Daoy (cell line): ENCODE measurements at regions not wholly inside any gene's neighbourhood (a gene's known extent, or its start where the extent isn't known, plus 50 kb on each side); places are given as distances from the start of the nearest gene placed in this dataset.

Experiments used
- DNase-seq: peaks from one replicate; pipeline ENCODE4 v3.0.0-alpha.2; 2015; ENCODE audit warnings: low read depth

DNA sequence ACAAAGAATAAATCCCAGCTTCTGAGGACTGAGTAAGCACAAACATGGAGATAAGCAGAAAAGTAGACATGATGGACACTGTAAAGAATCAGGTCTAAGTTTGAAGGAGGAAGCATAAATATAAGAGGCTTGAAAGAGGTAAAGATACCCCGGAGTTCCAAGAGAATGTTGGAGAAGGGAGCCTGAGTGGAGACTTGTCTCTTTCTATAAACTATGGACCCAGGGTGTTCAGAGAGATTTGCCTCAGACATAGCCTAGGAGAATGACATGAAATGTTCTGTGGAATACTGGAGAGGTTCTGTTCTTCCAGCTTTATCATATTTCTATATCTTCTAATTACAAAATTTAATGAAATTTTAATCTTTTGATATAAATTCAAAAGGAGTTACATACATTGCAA, 554.3 kb upstream of the B3GALT2 start:
- DNase-seq, result no peak

DNA sequence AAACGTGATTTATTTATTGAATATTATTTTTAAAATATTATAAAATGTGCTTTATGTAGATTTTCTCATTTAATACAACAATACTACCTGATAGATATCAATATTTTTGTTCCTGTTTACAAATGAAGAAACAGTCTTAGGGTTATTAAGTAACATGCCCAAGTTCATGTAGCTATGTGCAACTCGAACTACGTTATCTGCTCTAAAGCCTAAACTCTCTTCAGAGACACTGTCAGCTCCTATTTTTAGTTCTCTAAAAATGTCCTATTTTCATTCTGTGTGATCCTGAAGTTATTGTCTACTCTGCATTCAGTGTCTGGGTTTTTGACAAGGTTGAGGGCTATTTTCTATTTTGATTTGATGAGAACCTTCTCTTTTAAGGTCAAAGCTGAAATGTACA, 550.1 kb upstream of the B3GALT2 start:
- DNase-seq, result no peak

DNA sequence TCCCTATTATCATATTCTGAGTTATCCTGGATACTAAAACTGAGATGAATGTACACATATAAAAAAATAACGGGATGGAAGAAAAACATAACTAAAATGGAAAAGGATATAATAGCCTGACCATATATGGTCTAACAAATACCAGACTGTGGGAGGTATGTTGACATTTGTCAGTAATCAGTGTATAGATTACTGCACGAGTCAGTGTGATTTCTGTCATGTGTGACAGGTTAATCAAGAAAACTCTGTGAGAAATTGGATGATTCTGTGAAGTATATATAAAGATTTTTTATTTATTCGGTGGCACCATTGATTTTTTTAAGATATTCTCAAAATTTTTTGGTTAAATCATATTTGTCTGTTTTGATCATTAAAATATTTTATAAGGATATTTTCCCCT, 547.3 kb upstream of the B3GALT2 start:
- no peak for DNase-seq

DNA sequence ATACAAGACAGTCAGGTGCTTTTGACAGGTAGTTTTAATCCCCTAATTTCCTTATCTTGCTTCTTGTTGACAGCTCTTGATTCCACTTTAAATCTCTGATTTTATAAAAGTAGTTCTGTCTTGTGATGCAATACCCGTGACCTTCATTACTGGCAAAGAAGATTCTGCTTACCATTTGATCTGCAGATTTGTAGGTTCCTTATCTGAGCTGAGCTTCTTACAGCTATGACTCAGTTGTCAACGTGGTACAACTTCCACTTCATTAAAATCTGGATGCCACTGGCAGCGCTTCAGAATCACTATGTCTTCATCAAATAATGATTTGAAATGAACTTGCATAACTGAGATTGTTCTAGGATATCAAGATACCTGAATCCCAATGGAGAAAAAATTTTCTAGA, 543.6 kb upstream of the B3GALT2 start:
- peak; percentile 6 for DNase-seq

DNA sequence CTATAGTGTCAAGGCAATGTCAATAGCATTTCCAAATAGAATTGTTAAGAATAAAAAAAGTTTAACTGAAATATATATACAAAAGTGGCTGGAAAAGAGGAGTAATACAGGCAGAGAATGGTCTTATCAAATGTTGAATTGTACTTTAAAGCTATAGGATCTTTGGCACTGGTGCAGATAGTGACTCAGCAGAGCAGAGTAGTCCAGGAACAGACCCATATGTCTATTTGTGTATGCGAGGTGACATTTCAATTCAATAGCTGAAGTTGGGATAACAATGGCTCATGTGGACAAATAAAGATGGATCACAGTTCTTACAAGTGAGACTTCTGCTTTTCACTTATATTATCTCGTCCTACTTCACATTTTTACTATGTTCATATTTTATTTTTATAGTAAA, 543.0 kb upstream of the B3GALT2 start:
- DNase-seq, result peak; percentile 16

DNA sequence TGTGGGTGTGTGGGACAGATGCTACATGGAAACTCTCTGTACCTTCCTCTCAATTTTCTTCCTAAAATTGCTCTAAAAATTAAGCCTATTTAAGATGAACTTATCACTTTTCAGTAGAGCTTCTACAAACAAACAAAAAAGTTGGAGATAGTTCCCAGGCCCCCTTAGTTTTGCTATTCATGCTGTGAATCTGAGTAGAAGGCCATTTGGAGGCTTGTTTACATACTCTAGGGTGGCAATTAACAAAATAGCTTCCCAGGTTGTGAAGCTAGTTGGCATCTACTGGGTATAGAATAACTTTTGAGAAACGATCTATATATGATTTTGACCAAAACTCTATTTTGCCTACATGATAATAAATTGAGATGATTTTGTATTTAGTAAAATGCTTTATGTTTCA, 541.4 kb upstream of the B3GALT2 start:
- DNase-seq, result no peak

DNA sequence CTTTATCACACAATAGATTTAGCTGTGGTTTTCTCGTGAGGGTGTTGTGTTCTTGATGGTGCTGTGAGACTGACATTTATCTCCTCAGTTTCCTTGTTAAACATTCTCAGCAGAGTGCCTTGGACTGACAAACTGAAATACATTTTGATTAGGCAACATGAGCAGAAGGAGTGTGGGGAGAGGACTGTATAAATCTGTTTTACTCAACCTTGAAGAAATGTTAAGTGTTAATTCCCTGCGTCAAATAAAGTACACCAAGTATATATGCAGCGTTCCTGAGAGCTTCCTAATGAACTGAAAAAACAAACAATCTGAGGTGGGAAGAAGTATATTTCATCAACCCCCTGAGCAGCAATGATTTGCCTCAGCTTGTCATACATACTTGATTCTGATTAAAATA, 540.3 kb upstream of the B3GALT2 start:
- DNase-seq, result no peak

DNA sequence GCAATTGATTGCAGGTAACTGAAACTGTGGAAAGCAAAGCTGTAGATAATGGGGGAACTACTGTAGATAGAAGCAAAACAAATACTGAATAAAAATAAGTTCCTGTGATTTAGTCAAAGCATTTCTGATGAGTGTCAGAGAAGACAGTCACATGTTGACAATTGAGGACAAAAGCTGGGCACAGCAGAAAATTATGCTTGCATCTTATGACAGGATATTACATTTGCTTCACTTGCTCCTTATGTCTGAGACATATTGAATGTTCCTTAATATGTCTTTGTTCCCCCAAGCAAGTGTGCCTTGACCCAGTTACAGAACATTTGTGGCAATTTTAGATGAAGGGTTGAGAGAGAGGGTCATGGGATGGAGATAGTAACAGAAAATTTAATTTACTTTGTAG, 526.0 kb upstream of the B3GALT2 start:
- DNase-seq, result no peak

DNA sequence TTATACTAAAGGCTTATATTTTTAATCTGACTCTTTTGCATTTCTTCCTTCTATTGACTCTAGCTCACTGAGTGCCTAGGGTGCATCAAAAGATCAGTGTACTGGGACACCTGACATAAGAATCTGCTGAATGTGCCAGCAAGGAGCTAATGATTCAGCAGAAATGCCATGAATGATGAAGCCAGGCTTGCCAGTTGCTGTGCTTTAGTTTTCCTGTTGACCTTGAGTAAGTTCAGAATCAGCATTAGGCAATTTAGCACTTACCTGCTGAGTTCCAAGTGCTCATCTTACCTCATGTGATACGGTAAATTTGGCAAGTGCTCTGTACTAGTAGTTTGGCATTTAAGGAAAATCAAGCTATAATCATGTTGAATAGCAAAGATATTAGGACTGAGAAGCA, 523.2 kb upstream of the B3GALT2 start:
- no peak for DNase-seq

DNA sequence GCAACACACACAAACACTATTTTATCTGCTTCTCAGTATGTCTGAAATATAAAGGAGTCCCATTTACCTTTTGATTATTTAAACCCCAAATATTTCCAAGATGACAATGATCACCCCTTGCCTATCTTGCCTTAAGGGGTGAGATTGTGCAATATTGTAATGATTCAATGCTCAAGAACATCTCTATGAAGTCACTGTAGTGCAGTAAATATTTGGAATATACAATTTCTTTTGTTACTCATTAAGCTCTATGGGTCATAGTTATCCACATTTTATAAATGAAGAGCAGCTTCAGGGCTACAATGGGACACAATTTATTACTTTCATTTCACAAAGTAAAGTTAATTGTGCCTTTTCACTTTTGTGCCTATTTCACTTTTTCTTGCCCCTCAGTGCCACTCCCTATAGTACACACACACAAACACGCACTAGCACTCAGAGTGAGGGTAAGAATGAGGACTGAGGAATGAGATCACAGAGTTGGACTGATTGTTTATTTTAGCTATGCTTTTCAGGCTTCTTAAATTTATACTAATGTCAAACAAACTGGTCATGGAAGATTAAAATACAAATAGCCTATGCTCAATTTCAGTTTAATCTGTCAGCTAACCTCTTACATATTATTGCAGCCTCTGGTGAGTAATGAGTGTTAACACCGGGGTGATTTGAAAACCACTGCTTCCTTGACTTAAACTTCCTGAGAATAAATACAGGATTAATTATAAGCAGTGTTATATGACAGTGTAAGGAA, 521.0 kb upstream of the B3GALT2 start:
- DNase-seq, result peak; percentile 14

DNA sequence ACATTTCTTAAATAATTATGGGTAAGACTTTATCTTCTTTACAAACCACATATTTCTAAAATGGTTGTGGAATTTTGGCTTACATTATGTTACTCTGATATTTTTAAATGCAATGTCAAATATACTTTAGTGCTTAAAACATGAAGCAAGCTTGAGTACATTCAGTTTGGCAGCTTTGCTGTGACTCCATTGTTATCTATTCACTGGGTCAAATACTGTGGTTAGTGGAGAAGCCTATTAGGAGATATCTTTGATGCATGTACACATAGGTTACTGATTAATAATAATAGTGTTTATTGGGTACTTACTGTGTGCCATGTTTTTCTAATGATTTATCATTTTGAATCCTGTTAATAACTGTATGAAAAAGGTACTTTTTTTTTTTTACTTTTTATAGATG, 520.4 kb upstream of the B3GALT2 start:
- no peak for DNase-seq

DNA sequence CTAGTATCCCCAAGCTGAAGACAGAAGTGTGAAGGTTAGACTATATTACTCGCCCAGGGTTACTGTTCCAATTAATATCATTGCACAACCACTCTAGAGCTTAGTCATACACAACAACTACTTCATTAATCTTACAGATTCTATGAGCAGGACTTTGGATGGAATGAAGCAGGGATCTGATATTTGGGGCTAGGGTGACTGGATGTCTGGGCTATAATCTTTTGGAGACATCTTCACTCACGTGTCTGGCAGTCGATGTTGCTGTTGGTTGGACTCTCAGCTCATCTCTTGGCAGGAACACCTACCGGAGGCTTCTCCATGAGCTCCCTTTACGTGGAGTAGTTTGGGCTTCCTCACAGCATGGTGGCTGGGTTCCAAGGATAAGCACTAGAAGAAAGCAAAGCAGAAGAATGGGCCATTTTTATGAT, 519.2 kb upstream of the B3GALT2 start:
- no peak for DNase-seq

DNA sequence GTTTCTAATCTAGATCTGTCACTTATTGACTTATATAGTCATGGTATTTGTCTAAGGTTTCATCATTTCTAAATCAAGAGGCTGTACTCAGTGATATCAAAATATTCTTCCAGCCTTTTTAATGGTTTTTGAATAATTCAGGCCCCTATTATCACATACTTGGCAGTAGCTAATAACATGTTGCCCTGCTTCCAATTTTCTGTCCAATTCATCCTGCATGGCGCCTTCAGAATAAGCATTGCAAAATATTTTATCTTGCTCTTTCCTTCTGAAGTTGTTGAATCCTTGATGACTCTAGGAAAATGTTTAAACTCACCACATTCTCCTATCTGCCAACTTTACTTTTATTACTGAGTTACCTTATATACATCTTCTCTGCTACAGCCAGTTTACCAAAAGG, 517.2 kb upstream of the B3GALT2 start:
- DNase-seq, result no peak

DNA sequence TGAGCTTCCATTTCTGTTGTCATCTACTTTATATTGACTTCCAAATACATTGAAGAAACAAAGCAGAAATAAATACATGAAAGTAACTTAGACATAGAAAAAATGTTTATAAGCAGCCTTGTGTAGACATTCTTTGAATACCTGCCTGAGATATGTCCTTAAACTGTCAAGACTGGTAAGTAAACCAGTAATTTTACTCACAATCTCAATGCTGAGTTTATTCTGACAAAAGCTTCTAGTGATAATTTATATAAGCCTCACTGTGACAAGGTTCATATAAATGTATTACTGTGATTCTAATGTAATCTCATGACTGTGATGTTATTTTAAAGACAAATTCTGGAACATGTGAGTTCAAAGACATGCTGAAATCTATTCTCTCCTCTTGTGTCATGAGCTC, 516.7 kb upstream of the B3GALT2 start:
- no peak for DNase-seq

DNA sequence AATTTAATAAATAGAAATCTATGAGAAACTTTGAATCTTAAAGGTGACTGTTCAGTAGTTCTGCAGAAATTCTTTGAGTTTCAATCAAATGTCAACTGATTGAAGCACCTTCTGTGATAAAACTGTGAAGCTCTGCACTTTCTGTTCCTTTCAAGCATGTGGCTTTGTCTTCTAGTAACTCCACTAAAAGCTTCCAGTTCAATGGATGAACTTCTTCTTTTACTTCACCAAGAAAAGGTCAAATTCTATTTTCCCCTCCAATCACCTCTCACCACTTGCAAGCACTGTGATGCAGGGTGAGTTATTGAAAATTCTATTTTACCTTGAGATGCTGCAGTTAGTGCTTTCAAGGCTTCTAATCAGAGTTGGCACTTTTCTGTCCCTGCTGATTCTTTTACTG, 515.3 kb upstream of the B3GALT2 start:
- DNase-seq, result no peak

DNA sequence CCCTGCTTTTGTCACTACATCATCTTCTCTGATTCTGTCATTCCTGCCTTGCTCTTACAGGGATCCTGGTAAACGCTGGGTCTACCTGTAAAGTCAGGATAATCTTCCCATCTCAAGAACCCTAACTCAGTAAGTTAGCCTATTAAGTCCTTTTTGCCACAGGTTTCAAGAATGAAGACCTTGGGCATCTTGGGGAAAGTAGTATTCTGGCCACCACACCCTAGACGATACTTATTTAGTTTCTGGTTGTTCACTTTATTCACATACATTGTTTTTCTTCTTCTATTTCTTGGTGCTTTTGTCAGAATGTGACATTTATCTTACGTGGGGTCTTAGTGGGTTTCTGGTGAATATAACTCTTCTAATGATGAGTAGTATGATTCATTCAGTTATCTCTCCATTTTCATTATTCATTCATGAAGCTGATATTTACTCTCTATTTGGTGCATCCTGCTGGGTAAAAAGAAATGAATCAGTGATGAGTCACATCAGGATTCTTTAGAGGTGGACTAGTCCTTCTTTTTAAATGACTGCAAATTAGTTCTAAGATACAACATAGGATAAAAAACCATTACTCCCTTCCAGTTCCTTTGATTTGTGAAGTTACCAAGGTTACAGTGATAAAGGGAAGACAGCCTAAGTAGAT, 514.4 kb upstream of the B3GALT2 start:
- peak; percentile 28 for DNase-seq

DNA sequence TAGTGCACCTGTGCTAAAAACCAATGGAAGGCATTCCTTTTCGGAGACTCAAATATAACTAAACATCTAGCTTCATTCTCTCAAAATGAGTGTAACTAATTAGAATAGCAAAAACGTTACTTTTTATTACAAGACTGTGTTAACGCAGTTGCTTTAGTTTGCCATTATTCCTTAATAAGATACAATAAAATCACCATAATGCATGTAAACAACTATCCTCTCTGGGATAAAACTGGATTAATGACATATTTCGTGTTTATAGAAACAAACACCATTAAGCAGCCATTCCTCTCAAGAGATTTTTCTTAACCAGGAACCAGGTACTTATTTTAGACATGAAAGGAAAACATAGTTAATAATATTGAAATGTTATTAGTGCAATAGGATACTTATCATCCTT, 512.8 kb upstream of the B3GALT2 start:
- no peak for DNase-seq

DNA sequence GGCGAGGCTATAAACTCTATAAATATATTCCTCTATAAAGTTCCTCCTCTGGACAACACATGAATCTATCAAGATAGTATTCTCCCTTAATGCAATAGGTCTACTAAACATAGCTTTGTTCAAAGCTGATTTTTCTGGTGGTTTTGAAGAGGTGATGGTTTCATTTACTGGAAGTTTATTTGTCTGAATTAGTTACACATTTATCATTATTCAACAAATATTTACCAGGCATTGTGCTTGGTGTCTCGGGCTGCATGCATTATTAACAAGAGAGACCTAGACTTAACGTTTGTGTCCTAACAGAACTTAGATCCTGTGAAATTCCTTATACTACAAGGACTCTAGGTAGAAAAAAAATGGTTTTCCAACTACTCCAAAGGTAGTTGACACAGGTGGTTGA, 511.4 kb upstream of the B3GALT2 start:
- DNase-seq, result no peak

DNA sequence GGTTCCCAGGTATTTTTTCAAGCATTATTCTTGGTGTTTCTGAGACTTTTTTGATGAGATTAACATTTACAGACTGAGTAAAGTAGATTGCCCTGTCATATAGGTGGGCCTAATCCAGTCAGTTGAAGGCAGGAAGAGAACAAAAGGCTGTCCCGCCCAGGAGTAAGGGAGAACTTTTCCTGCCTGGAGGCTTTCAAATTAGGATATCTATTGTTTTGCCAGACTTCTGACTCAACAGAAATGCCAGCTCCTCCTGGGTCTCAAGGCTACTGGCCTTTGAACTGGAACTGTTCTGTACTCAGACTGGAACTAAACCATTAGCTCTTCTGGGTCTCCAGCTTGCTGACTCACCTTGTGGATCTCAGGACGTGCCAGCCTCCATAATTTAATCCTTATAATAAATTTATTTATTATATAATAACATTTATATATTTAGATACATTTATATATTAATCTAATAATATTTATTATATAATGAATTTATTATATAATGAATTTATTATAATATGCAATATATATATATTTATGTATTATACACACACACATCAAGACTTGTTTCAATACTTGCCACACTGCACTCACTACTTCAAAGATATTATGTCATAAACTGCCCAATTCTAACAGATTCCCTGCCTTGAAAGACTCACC, 510.8 kb upstream of the B3GALT2 start:
- no peak for DNase-seq

DNA sequence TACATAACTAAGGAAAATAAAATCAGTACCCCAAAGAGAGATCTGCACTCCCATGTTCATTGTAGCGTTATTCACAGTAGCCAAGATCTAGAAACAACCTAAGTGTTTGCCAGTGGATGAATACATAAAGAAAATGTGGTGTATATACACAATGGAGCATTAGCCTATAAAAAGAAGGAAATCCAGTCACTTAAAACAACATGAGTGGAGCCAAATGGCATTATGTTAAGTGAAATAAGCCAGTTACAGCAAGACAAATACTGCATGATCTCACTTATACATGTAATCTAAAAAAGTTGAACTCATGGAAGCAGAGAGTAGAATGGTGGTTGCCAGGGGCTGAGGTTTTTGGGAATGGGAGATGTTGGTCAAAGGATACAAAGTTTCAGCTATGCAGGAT, 508.3 kb upstream of the B3GALT2 start:
- DNase-seq, result no peak

DNA sequence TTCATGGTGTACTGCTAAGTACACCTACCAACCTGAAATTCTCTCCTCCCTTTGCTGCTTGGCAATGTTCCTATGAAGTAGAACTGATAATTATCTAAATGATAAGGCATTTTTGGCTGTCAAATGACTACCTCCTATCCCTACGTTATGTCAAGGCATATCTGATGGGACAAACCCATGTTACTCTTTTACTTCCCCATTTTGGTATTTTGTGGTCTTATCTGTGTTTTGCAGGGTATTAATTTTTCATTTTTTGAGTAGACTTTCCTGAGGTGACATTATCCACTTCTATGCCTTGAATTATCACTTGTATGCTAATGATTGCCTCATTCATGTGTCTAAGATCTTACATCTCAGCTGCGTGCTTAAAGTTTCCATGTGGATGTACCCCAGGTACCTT, 499.6 kb upstream of the B3GALT2 start:
- DNase-seq, result no peak

DNA sequence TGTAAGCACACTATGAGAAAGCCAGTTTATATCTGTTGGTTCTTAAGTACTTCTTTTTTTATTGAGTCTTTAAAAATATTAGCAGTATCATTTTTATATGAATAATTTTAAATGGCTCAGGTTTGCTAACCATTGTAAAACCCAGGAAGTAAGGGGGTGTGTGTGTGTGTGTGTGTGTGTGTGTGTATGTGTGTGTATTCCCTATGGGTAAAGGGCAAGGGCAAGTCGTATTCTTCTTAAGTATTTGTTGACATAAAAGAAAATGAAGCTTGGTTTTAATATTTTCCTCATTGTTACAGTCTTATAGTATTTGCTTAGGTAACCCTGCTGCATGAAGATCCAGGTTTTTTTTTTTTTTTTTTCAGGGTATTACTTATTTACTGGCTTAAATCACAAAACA, 495.0 kb upstream of the B3GALT2 start:
- no peak for DNase-seq

DNA sequence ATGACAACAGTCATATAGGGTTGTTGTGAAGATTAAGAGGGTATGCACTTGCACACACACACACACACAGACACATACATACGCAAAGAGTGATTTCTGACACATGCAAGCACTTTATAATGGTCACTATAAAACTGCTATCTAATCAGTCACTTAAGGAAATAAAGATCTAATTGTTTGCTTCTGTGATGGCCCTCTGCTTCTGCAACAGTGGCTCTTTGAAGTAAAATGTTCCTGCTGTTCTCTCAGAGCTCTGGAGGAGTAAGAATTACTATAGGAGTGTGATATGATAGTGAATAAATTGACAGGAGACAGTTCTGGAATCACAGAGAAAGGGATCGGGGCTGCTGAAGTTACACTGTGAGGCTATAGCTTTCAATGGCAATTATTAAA, 494.5 kb upstream of the B3GALT2 start:
- DNase-seq, result no peak
